Activated gamma-delta T cell treated with anti-CD3 and anti-CD28 coated beads, Interleukin-2, amount 50 U/mL, for 16 hours (primary cell): ENCODE measurements at regions not wholly inside any gene's neighbourhood (a gene's known extent, or its start where the extent isn't known, plus 50 kb on each side); places are given as distances from the start of the nearest gene placed in this dataset.

Source experiments
- DNase-seq: peaks from one replicate; pipeline ENCODE4 v3.0.0-alpha.2; 2020; ENCODE audit warnings: low read depth

- DNase-seq: no peak
Observed at GRCh38 chr22:47225080-47225930, 462.9 kb downstream of the TBC1D22A start.
